HG03354 (cell line): ENCODE measurements at regions not wholly inside any gene's neighbourhood (a gene's known extent, or its start where the extent isn't known, plus 50 kb on each side); places are given as distances from the start of the nearest gene placed in this dataset.
"Not testable (repeated sequence)": the region's sequence is repeated elsewhere in the genome, so short reads cannot be mapped to it uniquely, and the experiment has no call there.

Source experiments
- ATAC-seq: cut with Tn5 transposase; IDR thresholded peaks from one replicate; pipeline ENCODE4 v1.9.1; 2021; ENCODE audit warnings: mild to moderate bottlenecking; ENCODE audit not compliant: unreplicated experiment, poor library complexity, severe bottlenecking

DNA sequence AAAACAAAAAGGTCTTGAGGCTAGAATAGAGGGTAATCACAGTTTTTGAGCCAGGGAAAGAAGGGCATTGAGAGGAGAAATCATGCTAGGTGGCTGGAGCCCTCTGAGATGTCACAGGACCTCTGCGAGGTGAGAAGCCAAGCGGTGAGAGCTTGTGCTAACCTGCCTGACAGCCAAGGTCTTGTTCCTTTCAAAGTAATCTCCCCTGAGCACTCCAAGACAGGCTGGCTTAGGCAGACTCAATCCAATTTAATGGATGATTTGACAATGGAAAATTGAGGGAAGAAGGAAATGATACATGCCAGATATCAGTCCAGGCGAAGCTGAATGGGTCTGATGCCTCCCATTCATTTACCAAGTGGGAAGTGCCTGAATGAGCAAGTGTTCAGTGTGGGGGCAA lies 311.9 kb upstream of the PTBP2 start:
- ATAC-seq = no peak

DNA sequence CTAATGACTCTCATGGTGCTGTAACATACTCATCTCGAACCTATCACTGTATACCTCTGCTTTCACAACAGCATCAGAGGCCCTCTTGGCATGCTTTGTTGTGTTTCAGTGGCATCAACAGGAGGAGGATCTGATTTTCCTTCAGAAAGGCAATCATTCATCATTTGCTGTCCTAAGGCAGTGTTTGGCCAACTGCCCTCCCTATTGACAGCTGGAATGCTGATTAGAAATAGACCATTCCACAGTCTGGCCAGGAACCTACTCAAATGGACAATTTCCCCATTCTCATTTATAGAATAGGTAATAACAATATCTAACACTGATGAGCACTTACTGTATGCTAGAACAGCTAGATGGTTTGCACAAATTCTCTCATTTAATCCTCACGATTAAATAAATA lies 310.6 kb upstream of the PTBP2 start:
- no peak for ATAC-seq

DNA sequence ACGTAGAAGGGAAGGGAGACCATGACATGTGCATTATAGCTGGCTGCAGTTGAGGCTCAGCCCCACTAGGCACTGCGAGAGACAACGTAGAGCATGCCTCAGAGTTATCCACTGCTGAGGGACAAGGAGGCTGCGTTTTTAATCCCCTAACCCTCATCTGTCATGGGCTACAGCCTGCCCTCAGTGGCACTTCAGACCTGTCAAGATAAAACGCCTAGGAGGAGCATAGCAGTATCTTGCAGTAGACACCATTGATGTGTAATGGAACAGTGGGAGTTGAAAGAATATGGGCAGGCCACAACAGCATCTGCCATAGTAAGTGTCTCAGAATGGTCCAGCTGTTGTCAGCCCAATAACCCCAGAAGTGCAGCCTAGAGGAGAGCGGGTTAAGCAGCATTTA lies 307.0 kb upstream of the PTBP2 start:
- ATAC-seq = no peak

GRCh38 chr1:96416111-96416595 lies 305.4 kb upstream of the PTBP2 start:
- no peak for ATAC-seq

- ATAC-seq = peak; percentile 99
Measured at GRCh38 chr1:96416701-96417444, 304.7 kb upstream of the PTBP2 start.

DNA sequence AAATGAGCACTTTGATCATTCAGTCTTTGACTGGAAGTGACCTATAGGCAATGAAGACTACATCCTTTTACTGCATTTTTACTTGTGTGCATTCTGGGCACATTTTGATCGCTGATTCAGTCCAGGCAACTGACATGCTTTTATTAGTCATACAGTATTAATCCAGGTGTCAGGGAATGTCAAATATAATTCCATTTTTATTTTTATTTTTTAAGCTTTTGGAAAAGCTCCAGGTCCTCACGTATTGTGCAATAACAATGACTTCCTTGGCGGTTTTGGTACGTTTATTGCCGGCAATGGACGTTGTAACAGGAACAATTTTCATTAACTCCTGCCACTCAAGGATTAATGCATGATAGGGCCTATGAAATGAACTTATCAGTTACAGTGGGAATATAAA lies 302.6 kb upstream of the PTBP2 start:
- ATAC-seq = no peak

GRCh38 chr1:96424877-96425276 lies 296.7 kb upstream of the PTBP2 start:
- no peak for ATAC-seq

- ATAC-seq = no peak
Measured at GRCh38 chr1:96425382-96426129, 296.0 kb upstream of the PTBP2 start.

DNA sequence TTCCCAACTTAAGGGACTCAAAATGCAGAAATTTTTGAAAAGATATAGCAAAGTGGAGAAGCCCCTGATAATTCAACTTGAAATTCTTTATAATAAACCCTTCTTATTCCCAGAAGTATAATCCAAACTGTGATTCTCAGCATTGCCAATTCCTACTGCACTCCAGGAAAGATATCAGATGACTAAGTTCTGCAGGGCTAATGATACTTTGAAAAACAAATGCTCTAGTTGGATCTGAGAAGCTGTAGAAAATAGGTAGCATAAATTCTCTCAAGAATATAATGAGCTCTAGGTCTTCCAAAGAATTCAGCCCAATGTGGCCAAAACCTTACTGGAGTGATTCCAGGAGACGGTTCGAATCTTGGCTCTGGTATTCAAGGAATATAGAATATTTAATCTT lies 294.0 kb upstream of the PTBP2 start:
- ATAC-seq = no peak

- ATAC-seq = no peak
Measured at GRCh38 chr1:96445302-96445701, 276.3 kb upstream of the PTBP2 start.

DNA sequence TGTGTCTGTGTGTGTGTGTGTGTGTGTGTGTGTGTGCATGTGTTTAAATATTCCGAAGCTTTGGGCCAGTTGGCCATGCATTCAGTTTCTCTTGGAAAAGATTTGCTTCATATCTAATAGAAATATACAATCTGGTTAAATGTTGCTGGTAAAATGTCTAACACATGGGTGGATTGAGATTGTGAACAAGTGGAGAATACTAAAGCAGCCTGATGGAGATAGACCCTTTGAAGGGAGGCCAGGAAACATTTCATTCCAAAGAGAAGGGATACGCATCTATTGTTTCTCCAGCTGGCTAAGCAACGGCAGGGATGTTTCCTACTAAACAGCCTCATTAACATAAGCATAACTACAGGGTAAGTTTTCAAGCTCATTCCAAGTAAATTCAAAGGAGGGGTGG lies 257.5 kb upstream of the PTBP2 start:
- no peak for ATAC-seq

DNA sequence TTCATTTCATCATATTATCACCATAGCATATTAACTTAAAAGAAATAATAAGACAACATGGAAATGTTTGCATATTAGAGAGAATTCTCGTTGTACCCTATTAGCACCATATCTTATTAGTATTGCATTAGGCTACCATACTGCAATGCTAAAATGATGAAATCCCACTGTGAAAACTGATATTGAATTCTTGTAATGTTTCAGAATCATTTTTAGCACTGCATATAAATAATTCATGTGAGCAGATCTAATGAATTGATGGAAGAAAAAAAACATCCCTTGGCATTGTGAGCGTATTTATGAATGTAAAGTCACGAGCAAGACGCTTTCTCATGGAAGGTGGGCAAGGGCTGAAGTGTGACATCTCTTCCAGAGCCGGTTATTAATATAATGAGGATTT lies 257.1 kb upstream of the PTBP2 start:
- no peak for ATAC-seq

DNA sequence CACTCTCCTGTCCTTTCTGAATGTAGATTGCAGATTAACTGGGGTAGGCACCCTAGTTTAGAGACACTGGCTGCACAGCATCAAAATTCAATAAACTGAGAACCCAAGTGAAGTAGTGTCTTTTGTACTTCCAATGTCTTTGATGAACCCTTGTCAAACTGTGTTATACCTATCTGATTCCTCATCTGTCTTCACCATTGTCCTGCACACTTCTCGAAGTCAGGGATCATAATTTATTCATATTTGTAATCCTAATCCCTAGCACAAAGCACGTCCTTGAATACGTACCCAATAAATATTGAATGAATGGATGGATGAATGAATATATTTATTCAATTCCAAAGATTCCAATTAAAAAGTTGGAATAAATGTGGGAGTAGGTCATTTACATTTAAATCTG lies 256.6 kb upstream of the PTBP2 start:
- no peak for ATAC-seq

DNA sequence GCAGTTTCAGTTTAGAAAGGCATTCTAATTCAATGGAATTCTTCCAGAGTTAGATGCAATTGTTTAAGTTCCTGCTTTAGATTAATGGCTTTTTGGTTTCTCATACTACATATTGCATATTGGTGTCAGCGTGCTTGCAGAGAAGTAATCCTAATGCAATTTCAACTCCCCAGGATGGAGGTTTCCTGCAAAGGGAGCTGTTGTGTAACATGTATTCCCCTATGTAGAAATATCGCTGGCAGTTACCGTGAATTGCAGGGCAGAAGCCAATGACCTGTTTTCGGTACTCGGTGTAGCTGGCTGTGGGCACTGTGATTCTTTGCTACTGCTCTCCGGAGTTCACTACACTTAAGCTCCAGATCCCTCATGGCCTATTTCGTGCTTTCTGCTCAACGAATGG lies 256.1 kb upstream of the PTBP2 start:
- ATAC-seq = no peak

DNA sequence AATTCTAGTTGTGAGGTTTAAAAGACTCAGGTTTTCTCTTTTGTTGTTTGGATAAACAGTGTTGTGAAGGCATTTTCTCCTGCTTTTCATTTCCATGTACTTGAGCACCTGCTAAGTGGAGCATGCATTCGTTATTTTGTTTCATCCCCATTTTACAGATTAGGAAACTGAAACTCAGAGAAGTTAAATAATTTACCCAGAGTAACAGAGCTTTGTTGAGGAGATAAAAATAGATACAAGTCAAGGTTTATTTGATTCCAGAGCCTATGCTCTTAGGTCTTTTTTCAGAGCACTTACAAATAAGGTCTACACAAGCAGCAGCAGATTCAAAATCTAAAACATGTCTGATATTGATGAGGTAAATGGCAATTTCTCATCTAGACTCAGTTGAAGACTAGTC lies 254.7 kb upstream of the PTBP2 start:
- peak; percentile 50 for ATAC-seq

GRCh38 chr1:96469726-96470125 lies 251.9 kb upstream of the PTBP2 start:
- ATAC-seq = not testable (repeated sequence)

GRCh38 chr1:96472471-96472870 lies 249.1 kb upstream of the PTBP2 start:
- no peak for ATAC-seq

DNA sequence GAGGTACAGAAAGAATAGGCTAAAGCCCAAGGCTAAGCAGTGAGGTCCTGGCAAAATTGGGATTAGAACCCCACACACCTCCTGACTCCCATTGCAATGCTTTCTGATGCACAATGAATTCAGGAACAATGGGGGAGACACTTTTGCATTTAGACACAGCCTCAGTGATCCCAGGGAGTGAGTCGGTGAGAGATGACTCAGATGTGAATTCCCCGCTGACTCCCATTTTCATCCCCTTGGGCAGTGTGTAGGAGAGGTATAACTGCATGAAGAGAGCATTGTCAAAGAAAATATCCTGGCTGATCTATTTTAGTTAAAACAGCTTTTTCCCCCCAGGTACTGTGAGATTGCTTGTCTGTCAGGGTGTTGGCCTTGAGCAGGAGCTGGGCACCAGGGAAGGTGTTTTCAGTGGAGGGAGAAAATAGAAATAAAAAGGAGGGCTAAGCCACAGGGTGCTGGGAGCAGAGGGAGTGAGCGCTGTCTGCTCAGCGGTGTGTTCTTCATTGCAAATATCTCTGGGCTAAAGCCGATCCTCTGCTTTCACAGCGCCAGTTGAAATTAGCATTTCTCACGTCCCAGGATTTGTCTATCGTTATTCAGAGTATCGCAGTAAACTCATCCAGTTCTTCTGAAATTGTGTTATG lies 247.7 kb upstream of the PTBP2 start:
- ATAC-seq = no peak

DNA sequence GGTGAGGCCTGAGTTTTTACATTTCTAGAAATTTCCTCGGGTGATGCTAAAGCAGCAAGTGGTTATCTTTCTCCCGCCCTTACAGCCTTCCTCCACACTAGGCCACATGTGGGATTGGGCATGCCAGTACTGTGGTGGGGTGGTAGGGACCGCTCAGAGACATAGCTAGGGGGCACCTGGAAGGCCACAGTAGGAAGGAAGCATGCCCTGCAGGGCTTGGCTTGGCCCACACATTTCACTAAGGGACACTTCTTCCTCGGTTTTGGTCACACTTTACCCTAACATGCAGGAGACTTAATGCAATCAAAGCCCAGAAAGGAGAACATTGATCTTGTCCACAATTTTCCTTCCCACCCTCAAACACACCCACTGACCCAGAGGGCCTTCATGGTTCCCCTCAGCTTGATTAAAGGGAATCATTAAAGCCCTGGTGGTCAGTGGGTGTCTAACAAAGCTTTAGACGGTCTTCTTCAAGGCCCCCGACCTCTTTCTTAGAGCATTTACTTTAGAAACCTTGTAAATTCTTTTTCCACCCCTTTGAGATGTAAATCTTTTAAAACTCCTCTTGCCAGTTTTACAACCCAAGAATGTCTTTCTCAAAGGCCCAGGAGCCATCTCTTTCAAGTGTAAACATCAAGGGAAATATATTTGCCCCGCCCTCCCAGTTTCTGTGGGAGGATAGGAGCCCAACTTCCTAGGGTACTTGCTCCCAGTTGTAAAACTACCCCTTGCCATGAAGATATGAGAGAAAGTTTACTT lies 246.4 kb upstream of the PTBP2 start:
- ATAC-seq = no peak

DNA sequence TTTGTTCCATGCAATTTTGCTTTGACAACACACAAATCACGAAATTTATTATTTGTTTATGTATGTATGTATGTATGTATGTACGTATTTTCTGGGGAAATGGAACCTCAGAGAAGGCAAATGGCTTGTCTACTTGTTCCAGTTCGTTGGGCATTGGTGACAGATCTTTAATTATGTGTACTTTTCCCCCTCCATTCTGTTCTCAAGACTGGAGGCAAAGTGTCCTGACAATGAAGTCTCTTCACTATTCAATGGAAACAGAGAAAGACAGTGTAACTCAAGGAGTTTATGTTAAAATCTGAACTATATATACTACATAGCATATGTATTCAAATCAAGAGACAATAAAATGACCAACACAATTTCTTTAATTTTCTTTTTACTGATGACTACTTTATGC lies 245.7 kb upstream of the PTBP2 start:
- ATAC-seq = no peak
